Activated B cell treated with CpG ODN at 0.5 μM for 24 hours (primary cell): ENCODE measurements at regions not wholly inside any gene's neighbourhood (a gene's known extent, or its start where the extent isn't known, plus 50 kb on each side); places are given as distances from the start of the nearest gene placed in this dataset.
"Not testable (repeated sequence)": the region's sequence is repeated elsewhere in the genome, so short reads cannot be mapped to it uniquely, and the experiment has no call there.

Source experiments
- ATAC-seq: fragments of 200-7000 bp; cut with Tn5 transposase; one replicate; pipeline ENCODE4 v1.10.0; 2021; ENCODE audit warnings: low read depth, mild to moderate bottlenecking, moderate library complexity
- CTCF ChIA-PET: fragments of 350-600 bp; sonication (Branson Sonifier 250); formaldehyde crosslinking; loops from one replicate; lab custom pipeline; 2021; ENCODE audit warnings: antibody characterized with exemption; lab: Charles Lee
- POLR2A ChIA-PET: fragments of 350-600 bp; sonication (Branson Sonifier 250); formaldehyde crosslinking; loops from one replicate; lab custom pipeline; 2021; ENCODE audit warnings: antibody characterized with exemption; lab: Charles Lee
- DNase-seq: peaks from one replicate; pipeline ENCODE4 v3.0.0; 2022
- H3K27ac Mint-ChIP-seq: one replicate; pipeline ENCODE4 v1.8.0; 2020; ENCODE audit warnings: mixed read lengths
- H3K27me3 Mint-ChIP-seq: one replicate; pipeline ENCODE4 v1.8.0; 2021; ENCODE audit warnings: mixed read lengths
- H3K36me3 Mint-ChIP-seq: one replicate; pipeline ENCODE4 v1.8.0; 2021; ENCODE audit warnings: low read depth, mixed read lengths
- H3K4me1 Mint-ChIP-seq: one replicate; pipeline ENCODE4 v1.8.0; 2021; ENCODE audit warnings: mixed read lengths
- H3K4me3 Mint-ChIP-seq: one replicate; pipeline ENCODE4 v1.8.0; 2020; ENCODE audit warnings: mild to moderate bottlenecking, mixed read lengths
- H3K9me3 Mint-ChIP-seq: one replicate; pipeline ENCODE4 v1.8.0; 2020; ENCODE audit warnings: mixed read lengths
- intact Hi-C: fragments of 100-400 bp; cut with micrococcal nuclease; formaldehyde crosslinking; loops from one replicate; pipeline ENCODE4 v1.15.1; 2024
- TF ChIP-seq, protein P1 (sequence below): fragments of 200-600 bp; IDR thresholded peaks from one replicate; pipeline ENCODE4 v1.8.0; 2022; ENCODE audit warnings: antibody characterized with exemption, mild to moderate bottlenecking

DNA sequence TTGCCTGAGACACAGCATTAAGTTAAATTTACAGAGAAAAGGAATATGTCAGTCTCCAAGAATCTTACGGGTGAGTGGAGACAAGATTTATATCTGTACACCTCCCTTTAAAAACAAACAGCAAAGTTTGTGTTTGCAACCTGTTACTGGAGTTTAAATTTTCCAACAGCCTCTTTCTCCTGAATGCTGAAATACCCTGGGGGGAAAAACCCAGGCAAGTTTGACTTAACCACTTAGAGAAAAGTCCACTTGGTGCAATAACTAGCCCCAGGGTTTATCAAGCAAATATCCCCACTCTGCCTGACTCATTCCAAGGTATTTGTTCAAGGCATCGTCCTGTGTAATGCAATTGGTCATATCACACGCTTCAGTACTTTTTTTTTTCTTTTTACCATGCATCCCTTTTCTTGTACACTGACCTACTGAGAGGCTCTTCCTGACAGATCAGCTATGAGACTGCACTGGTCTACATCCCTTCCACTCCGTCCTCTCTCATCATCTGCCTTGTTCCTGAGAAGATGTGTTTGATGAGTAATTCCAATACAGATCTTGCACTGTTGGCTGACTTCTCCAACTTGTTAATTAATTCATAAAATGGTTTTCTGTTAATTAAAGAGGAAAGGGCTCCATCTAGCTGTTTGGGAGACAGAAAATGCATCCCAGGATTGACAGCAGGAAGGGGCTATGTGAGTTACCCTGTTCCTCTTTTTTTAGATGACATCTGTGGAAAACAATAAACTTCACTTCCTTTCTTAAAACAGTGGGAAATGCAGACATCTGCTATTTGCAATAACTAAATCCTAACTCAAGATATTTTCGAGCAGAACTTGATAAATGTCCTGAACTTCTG lies 212.5 kb upstream of the IRS2 start:
- ATAC-seq: no peak

DNA sequence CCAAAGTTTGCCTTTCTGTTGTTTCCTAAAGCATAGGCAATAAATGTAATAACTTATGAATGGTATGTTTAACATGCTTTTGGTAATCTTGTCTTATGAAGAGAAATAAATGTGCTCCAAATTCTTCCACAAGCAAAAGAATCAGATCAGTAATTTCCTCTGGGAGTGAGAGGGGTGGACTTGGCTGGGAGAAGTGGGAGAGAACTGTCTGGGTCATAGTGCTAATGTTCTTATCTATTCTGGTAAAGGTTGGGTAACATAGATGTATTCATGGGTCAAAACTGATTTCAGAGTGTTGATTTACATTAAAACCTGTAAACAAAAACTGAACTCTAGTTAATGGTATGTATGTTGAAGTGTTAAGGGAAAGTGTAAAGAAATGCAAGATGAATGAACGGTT lies 211.7 kb upstream of the IRS2 start:
- no peaks in the 10 kb centered on the region for H3K27me3 Mint-ChIP-seq
- TF ChIP-seq, protein P1, sequence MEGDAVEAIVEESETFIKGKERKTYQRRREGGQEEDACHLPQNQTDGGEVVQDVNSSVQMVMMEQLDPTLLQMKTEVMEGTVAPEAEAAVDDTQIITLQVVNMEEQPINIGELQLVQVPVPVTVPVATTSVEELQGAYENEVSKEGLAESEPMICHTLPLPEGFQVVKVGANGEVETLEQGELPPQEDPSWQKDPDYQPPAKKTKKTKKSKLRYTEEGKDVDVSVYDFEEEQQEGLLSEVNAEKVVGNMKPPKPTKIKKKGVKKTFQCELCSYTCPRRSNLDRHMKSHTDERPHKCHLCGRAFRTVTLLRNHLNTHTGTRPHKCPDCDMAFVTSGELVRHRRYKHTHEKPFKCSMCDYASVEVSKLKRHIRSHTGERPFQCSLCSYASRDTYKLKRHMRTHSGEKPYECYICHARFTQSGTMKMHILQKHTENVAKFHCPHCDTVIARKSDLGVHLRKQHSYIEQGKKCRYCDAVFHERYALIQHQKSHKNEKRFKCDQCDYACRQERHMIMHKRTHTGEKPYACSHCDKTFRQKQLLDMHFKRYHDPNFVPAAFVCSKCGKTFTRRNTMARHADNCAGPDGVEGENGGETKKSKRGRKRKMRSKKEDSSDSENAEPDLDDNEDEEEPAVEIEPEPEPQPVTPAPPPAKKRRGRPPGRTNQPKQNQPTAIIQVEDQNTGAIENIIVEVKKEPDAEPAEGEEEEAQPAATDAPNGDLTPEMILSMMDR: no peak
- intact Hi-C loops: no loop called here

More for the DNA sequence above, 212.5 kb upstream of the IRS2 start:
- H3K27ac Mint-ChIP-seq: no peak overlapping the region
- DNase-seq: no peak
- TF ChIP-seq, protein P1: no peak
- H3K4me1 Mint-ChIP-seq: no peaks in the 10 kb centered on the region
- no peaks in the 10 kb centered on the region for H3K9me3 Mint-ChIP-seq
- intact Hi-C loops: no loop called here
- H3K36me3 Mint-ChIP-seq: no peaks in the 10 kb centered on the region
- ChIA-PET POLR2A (no interaction called here), CTCF (interaction anchor here (0.7 kb wide), 1 partner anchor 959 kb away, joined by 3 read pairs; no protein-coding TSS in a partner anchor)
- H3K27me3 Mint-ChIP-seq: no peaks in the 10 kb centered on the region
- no peak overlapping the region for H3K4me3 Mint-ChIP-seq

DNA sequence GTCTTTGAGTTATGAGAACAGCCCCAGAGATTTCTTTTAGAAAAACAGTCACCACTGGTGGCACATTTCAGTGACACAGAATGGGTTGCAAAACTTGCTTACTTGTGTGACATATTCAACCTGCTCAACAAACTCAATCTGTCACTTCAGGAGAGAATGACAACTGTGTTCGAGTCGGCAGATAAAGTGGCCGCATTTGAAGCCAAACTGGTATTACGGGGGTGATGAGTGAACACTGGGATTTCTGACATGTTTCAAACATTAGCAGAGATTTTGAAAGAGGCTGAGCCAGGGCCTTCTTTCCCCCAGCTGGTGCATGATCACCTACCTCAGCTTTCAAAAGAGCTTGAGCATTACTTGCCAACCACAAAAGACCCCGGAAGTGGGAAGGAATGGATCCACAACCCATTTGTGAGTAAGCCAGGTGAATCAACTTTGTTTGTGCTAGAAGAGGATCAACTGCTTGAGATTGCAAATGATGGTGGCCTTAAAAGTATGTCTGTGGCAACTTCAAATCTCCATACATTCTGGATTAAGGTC lies 210.7 kb upstream of the IRS2 start:
- intact Hi-C loops, H3K4me1 Mint-ChIP-seq, H3K4me3 Mint-ChIP-seq, ATAC-seq, H3K36me3 Mint-ChIP-seq, POLR2A ChIA-PET, CTCF ChIA-PET, DNase-seq, H3K27ac Mint-ChIP-seq, H3K27me3 Mint-ChIP-seq, H3K9me3 Mint-ChIP-seq: not testable (repeated sequence)

More for the DNA sequence above, 211.7 kb upstream of the IRS2 start:
- DNase-seq (no peak), ATAC-seq (no peak)
- no peak overlapping the region for H3K27ac Mint-ChIP-seq
- ChIA-PET POLR2A (no interaction called here), CTCF (no interaction called here)
- H3K4me3 Mint-ChIP-seq: no peak overlapping the region
- H3K36me3 Mint-ChIP-seq: no peaks in the 10 kb centered on the region
- H3K9me3 Mint-ChIP-seq: no peaks in the 10 kb centered on the region
- no peaks in the 10 kb centered on the region for H3K4me1 Mint-ChIP-seq

DNA sequence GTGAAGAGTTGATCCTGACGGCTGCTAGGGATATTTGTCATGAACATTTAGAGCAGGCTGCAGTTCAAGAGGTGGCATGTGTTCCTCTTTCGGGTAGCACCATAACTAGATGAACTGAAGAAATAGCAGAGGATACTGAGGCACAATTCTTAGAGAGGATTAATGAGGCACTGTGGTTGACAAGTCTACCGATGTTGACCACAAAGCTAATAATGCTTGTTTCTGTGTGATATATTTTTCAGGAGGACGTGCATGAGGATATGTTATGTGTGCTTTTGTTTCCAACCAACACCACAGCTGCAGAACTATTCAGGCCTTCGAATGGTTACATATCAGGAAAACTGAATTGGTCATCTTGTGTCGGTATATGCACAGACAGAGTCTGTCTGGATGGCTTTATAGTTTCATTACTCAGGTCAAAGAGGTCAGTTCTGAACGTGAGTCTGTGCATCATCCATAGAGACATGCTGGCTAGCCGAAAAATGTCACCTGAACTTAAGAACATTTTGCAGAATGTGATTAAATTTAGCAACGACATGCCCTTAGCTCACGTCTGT lies 210.1 kb upstream of the IRS2 start:
- no peak overlapping the region for H3K27ac Mint-ChIP-seq
- H3K27me3 Mint-ChIP-seq: no peaks in the 10 kb centered on the region
- DNase-seq (no peak), ATAC-seq (no peak)
- H3K9me3 Mint-ChIP-seq: no peaks in the 10 kb centered on the region
- intact Hi-C loops: no loop called here
- ChIA-PET CTCF (no interaction called here), POLR2A (no interaction called here)
- no peaks in the 10 kb centered on the region for H3K4me1 Mint-ChIP-seq
- H3K36me3 Mint-ChIP-seq: no peaks in the 10 kb centered on the region
- TF ChIP-seq, protein P1: no peak
- no peak overlapping the region for H3K4me3 Mint-ChIP-seq

DNA sequence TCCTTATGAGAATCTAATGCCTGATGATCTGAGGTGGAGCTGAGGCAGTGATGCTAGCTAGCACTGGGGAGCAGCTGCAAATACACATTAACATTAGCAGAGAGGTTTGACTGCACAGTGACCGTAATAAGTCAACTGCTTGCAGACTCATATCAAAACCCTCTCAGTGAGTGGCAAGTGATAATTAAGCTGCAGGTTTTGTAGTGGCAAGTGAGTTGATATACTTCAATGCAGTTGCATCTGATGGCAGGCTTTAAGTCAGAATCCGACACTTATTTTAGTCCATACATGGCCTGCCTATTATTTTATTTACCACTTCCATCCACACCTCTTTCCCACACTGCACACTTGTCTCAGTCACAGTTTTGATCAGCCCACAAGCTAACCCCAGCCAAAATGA lies 209.2 kb upstream of the IRS2 start:
- ChIA-PET POLR2A (no interaction called here), CTCF (no interaction called here)
- no peak overlapping the region for H3K4me3 Mint-ChIP-seq
- ATAC-seq (no peak), DNase-seq (no peak)
- no peak overlapping the region for H3K27ac Mint-ChIP-seq
- TF ChIP-seq, protein P1: no peak
- H3K27me3 Mint-ChIP-seq: no peaks in the 10 kb centered on the region
- no peaks in the 10 kb centered on the region for H3K36me3 Mint-ChIP-seq
- H3K4me1 Mint-ChIP-seq: no peaks in the 10 kb centered on the region
- no peaks in the 10 kb centered on the region for H3K9me3 Mint-ChIP-seq
- intact Hi-C loops: no loop called here
